ENCODE measurements at regions not wholly inside any gene's neighbourhood (a gene's known extent, or its start where the extent isn't known, plus 50 kb on each side); places are given as distances from the start of the nearest gene placed in this dataset.
"Not testable (repeated sequence)": the region's sequence is repeated elsewhere in the genome, so short reads cannot be mapped to it uniquely, and the experiment has no call there.

GRCh38 chr19:28546148-28546685 lies 666.7 kb downstream of the UQCRFS1 start:
- Histone ChIP-seq H3K4me2 (ENCODE audit: control insufficient read depth, insufficient read depth) (no peak overlapping the region), H3K9me3 (replicated peaks; ENCODE audit: control insufficient read depth, insufficient read depth, low read length) (no peaks in the 10 kb centered on the region; the same call in 2 of the 3 replicates), H3K27ac (ENCODE audit: control insufficient read depth, insufficient read depth) (no peak overlapping the region), H3K36me3 (ENCODE audit: control insufficient read depth in 2 of 2, insufficient read depth in 2 of 2, low read length in 1 of 2) (no peaks in the 10 kb centered on the region), H3K79me2 (ENCODE audit: control insufficient read depth, insufficient read depth, low read length) (no peaks in the 10 kb centered on the region), H3K27me3 (replicated peaks in 1 of 2; ENCODE audit: control insufficient read depth in 2 of 2, insufficient read depth in 2 of 2, low read length in 1 of 2) (no peaks in the 10 kb centered on the region), H3K4me3 (no peak overlapping the region), H2AFZ (ENCODE audit: control insufficient read depth, low read depth, low read length) (no peak overlapping the region), H3K9ac (ENCODE audit: control insufficient read depth, insufficient read depth, low read length) (no peak overlapping the region), H4K20me1 (ENCODE audit: control insufficient read depth, insufficient read depth) (no peaks in the 10 kb centered on the region), H3K4me1 (ENCODE audit: control insufficient read depth, insufficient read depth, low read length) (no peaks in the 10 kb centered on the region)
- 24% methylated on average over 10 of the region's 10 CpGs for WGBS (ENCODE audit: insufficient coverage, insufficient replicate concordance, low lambda C conversion rate, missing lambda C conversion rate)
- DNase-seq (ENCODE audit: low read depth, low spot score) (no peak), FAIRE-seq (no peak), ATAC-seq (no peak)
- POLR2A ChIA-PET = interaction anchor here (0.9 to 1.5 kb wide), 3 partner anchors 14 to 45 kb away, joined by 3 to 5 read pairs (median 3); no protein-coding TSS in a partner anchor
- RAD21 ChIA-PET (ENCODE audit: unreplicated experiment) = interaction anchor here (1.1 to 1.6 kb wide), 3 partner anchors 46 to 77 kb away, joined by 3 to 4 read pairs (median 4); no protein-coding TSS in a partner anchor
- in situ Hi-C loops (cut with MboI) (no loop called here), intact Hi-C loops (cut with micrococcal nuclease; ENCODE audit: unreplicated experiment) (no loop called here)
- CTCF ChIA-PET = interaction anchor here (0.7 to 1.4 kb wide), 5 partner anchors 21 to 87 kb away, joined by 3 to 5 read pairs (median 4); no protein-coding TSS in a partner anchor
- SMC1A ChIA-PET (ENCODE audit: uncharacterized antibody, unreplicated experiment) = interaction anchor here (0.6 to 5.2 kb wide), 5 partner anchors 14 to 77 kb away, joined by 3 to 50 read pairs (median 5); no protein-coding TSS in a partner anchor
- BruUV-seq (replicated peaks) = no TSS peak
- TF ChIP-seq, protein P1, sequence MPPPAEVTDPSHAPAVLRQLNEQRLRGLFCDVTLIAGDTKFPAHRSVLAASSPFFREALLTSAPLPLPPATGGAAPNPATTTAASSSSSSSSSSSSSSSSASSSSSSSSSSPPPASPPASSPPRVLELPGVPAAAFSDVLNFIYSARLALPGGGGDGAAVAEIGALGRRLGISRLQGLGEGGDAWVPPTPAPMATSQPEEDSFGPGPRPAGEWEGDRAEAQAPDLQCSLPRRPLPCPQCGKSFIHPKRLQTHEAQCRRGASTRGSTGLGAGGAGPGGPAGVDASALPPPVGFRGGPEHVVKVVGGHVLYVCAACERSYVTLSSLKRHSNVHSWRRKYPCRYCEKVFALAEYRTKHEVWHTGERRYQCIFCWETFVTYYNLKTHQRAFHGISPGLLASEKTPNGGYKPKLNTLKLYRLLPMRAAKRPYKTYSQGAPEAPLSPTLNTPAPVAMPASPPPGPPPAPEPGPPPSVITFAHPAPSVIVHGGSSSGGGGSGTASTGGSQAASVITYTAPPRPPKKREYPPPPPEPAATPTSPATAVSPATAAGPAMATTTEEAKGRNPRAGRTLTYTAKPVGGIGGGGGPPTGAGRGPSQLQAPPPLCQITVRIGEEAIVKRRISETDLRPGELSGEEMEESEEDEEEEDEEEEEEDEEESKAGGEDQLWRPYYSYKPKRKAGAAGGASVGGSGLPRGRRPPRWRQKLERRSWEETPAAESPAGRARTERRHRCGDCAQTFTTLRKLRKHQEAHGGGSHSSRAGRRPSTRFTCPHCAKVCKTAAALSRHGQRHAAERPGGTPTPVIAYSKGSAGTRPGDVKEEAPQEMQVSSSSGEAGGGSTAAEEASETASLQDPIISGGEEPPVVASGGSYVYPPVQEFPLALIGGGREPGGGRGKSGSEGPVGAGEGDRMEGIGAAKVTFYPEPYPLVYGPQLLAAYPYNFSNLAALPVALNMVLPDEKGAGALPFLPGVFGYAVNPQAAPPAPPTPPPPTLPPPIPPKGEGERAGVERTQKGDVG (CRISPR knock-in tag; IDR thresholded peaks at IDR 0.05) = no peak
- TF ChIP-seq NR2C2 (IDR thresholded peaks at IDR 0.05; ENCODE audit: borderline replicate concordance, control insufficient read depth, insufficient read length, low read depth) = no peak
- no peak for TF ChIP-seq NBN (IDR thresholded peaks at IDR 0.05)
- TF ChIP-seq POU2F2 (IDR thresholded peaks at IDR 0.05; ENCODE audit: borderline replicate concordance, low read depth, low read length) = no peak
- no peak for TF ChIP-seq CBFB (IDR thresholded peaks at IDR 0.05; ENCODE audit: low read depth)
- TF ChIP-seq BCL3 (IDR thresholded peaks at IDR 0.05; ENCODE audit: borderline replicate concordance, insufficient read depth, low read depth, low read length, poor library complexity, severe bottlenecking) = no peak

DNA sequence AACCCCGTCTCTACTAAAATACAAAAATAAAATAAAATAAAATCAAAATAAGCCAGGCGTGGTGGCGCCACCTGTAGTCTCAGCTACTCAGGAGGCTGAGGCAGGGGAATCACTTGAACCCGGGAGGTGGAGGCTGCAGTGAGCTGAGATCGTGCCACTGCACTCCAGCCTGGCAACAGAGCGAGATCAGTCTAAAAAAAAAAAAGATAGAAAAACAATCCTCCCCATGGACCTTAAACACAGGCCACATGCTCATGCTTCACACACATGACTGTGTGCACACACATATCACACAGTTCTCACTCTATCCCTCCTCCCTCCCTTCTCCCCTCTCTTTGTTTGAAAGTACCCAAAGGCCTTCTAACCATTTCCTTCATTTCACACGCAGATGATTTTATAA lies 667.6 kb downstream of the UQCRFS1 start:
- H3K27me3 ChIP-seq (replicated peaks in 1 of 2; ENCODE audit: control insufficient read depth in 2 of 2, insufficient read depth in 2 of 2, low read length in 1 of 2); H3K9me3 ChIP-seq (replicated peaks; ENCODE audit: control insufficient read depth, insufficient read depth, low read length); H3K4me2 ChIP-seq (ENCODE audit: control insufficient read depth, insufficient read depth); H3K9ac ChIP-seq (ENCODE audit: control insufficient read depth, insufficient read depth, low read length); H2AFZ ChIP-seq (ENCODE audit: control insufficient read depth, low read depth, low read length); in situ Hi-C loops (cut with MboI); ATAC-seq; H3K4me1 ChIP-seq (ENCODE audit: control insufficient read depth, insufficient read depth, low read length); DNase-seq (ENCODE audit: low read depth, low spot score); FAIRE-seq; H4K20me1 ChIP-seq (ENCODE audit: control insufficient read depth, insufficient read depth); intact Hi-C loops (cut with micrococcal nuclease; ENCODE audit: unreplicated experiment); BruUV-seq (replicated peaks); H3K79me2 ChIP-seq (ENCODE audit: control insufficient read depth, insufficient read depth, low read length); H3K4me3 ChIP-seq; H3K27ac ChIP-seq (ENCODE audit: control insufficient read depth, insufficient read depth); H3K36me3 ChIP-seq (ENCODE audit: control insufficient read depth in 2 of 2, insufficient read depth in 2 of 2, low read length in 1 of 2): not testable (repeated sequence)
- ChIA-PET RAD21 (ENCODE audit: unreplicated experiment) (interaction anchor here (0.8 to 2.0 kb wide), 5 partner anchors 17 to 76 kb away, joined by 3 to 9 read pairs (median 3); no protein-coding TSS in a partner anchor), SMC1A (ENCODE audit: uncharacterized antibody, unreplicated experiment) (interaction anchor here (0.6 to 5.2 kb wide), 7 partner anchors 14 to 85 kb away, joined by 3 to 50 read pairs (median 5); no protein-coding TSS in a partner anchor), POLR2A (interaction anchor here (0.9 to 1.3 kb wide), 3 partner anchors 15 to 46 kb away, joined by 3 to 5 read pairs (median 4); no protein-coding TSS in a partner anchor), CTCF (interaction anchor here (1.4 to 2.2 kb wide), 2 partner anchors 76 to 79 kb away, joined by 4 to 10 read pairs; no protein-coding TSS in a partner anchor)
- 16% methylated on average over 5 of the region's 7 CpGs for WGBS (ENCODE audit: insufficient coverage, insufficient replicate concordance, low lambda C conversion rate, missing lambda C conversion rate)
